ENCODE measurements at regions not wholly inside any gene's neighbourhood (a gene's known extent, or its start where the extent isn't known, plus 50 kb on each side); places are given as distances from the start of the nearest gene placed in this dataset.
"Not testable (repeated sequence)": the region's sequence is repeated elsewhere in the genome, so short reads cannot be mapped to it uniquely, and the experiment has no call there.

GRCh38 chr13:100764937-100765336, 90.3 kb upstream of the TMTC4 start:
- H3K4me1 Mint-ChIP-seq, result no peaks in the 10 kb centered on the region
- H3K79me2 ChIP-seq (ENCODE audit: insufficient read depth, low read length), result no peaks in the 10 kb centered on the region
- H3K23me2 ChIP-seq (ENCODE audit: insufficient read length, low read depth, low read length, poor library complexity, severe bottlenecking), result no peaks in the 10 kb centered on the region
- no peak for TF ChIP-seq CTCF (conservative IDR thresholded peaks at IDR 0.05)
- H3K14ac ChIP-seq (ENCODE audit: insufficient read depth, low read length), result no peak overlapping the region
- no peak overlapping the region for H2BK120ac ChIP-seq (ENCODE audit: low read depth, low read length, poor library complexity, severe bottlenecking)
- H3K79me1 ChIP-seq (ENCODE audit: insufficient read depth, low read depth, low read length, poor library complexity, severe bottlenecking), result no peaks in the 10 kb centered on the region
- H2AFZ ChIP-seq (ENCODE audit: low read length), result no peak overlapping the region
- H3K27ac Mint-ChIP-seq, result no peak overlapping the region
- no peak overlapping the region for H2BK5ac ChIP-seq (ENCODE audit: insufficient read length, low read length)
- H3K27me3 ChIP-seq (ENCODE audit: insufficient read depth, low read length), result no peaks in the 10 kb centered on the region
- H3K4ac ChIP-seq (ENCODE audit: low read depth, low read length), result no peak overlapping the region
- H4K5ac ChIP-seq (ENCODE audit: insufficient read length, low read depth, low read length), result no peak overlapping the region
- no peak overlapping the region for H2AK5ac ChIP-seq (ENCODE audit: insufficient read length, low read length)
- H2BK15ac ChIP-seq (ENCODE audit: low read depth, low read length), result no peak overlapping the region
- no peak overlapping the region for H3K56ac ChIP-seq (ENCODE audit: insufficient read length, low read depth, low read length)
- no peak overlapping the region for H3K27ac ChIP-seq (ENCODE audit: insufficient read length, low read depth, low read length)
- no peaks in the 10 kb centered on the region for H3K4me1 ChIP-seq (ENCODE audit: insufficient read depth, low read length)
- DNase-seq, result no peak
- peaks cover 3 to 4% of the 10 kb centered on the region in 2 experiments; a peak in 4 of 5 replicates for H3K9me3 Mint-ChIP-seq
- no peak overlapping the region for H3K9ac ChIP-seq (ENCODE audit: extremely low read depth, insufficient read length, low read length)
- no peaks in the 10 kb centered on the region for H3K9me3 ChIP-seq (ENCODE audit: control insufficient read depth, low read depth, low read length)
- no peak overlapping the region for H2BK12ac ChIP-seq (ENCODE audit: insufficient read length, low read depth, low read length)
- H3K4me3 Mint-ChIP-seq, result no peak overlapping the region
- H3K4me2 ChIP-seq (ENCODE audit: insufficient read depth, insufficient read length, low read length), result no peak overlapping the region
- H3K27me3 Mint-ChIP-seq (ENCODE audit: low read depth), result no peaks in the 10 kb centered on the region
- no peak overlapping the region for H3K23ac ChIP-seq (ENCODE audit: insufficient read length, low read depth, low read length)
- no peak overlapping the region for H3K18ac ChIP-seq (ENCODE audit: insufficient read length, low read depth, low read length)
- H2BK20ac ChIP-seq (ENCODE audit: low read depth, low read length, poor library complexity, severe bottlenecking), result no peak overlapping the region
- H4K8ac ChIP-seq (replicated peaks; ENCODE audit: insufficient read length, low read depth, low read length), result no peak overlapping the region
- no peak overlapping the region for H3T11ph ChIP-seq (ENCODE audit: low read length)
- whole genome bisulfite sequencing (ENCODE audit: extremely low coverage, insufficient read length, low lambda C conversion rate), result no CpG with 5 or more reads among the region's 9 CpGs
- H4K20me1 ChIP-seq (ENCODE audit: control insufficient read depth, insufficient read depth, insufficient read length), result no peaks in the 10 kb centered on the region
- no peak overlapping the region for H4K91ac ChIP-seq (ENCODE audit: insufficient read length, low read depth, low read length)
- peaks cover 1 to 5% (median 2%) of the 10 kb centered on the region in 3 experiments; a peak in 5 of 7 replicates for H3K36me3 Mint-ChIP-seq (ENCODE audit: insufficient read depth in 1 of 3, low read depth in 3 of 3)

GRCh38 chr13:100762126-100762525, 87.5 kb upstream of the TMTC4 start:
- H4K5ac ChIP-seq (ENCODE audit: insufficient read length, low read depth, low read length); H3K23ac ChIP-seq (ENCODE audit: insufficient read length, low read depth, low read length); H3K4ac ChIP-seq (ENCODE audit: low read depth, low read length); H2BK120ac ChIP-seq (ENCODE audit: low read depth, low read length, poor library complexity, severe bottlenecking); H3K9ac ChIP-seq (ENCODE audit: extremely low read depth, insufficient read length, low read length); H3K36me3 Mint-ChIP-seq (ENCODE audit: insufficient read depth in 1 of 3, low read depth in 3 of 3); H2AFZ ChIP-seq (ENCODE audit: low read length); H2BK15ac ChIP-seq (ENCODE audit: low read depth, low read length); H3K56ac ChIP-seq (ENCODE audit: insufficient read length, low read depth, low read length); H3K9me3 ChIP-seq (ENCODE audit: control insufficient read depth, low read depth, low read length); H3K4me1 ChIP-seq (ENCODE audit: insufficient read depth, low read length); H4K8ac ChIP-seq (replicated peaks; ENCODE audit: insufficient read length, low read depth, low read length); H3K4me1 Mint-ChIP-seq; H3K79me1 ChIP-seq (ENCODE audit: insufficient read depth, low read depth, low read length, poor library complexity, severe bottlenecking); H3K27me3 ChIP-seq (ENCODE audit: insufficient read depth, low read length); H2BK20ac ChIP-seq (ENCODE audit: low read depth, low read length, poor library complexity, severe bottlenecking); H3K4me2 ChIP-seq (ENCODE audit: insufficient read depth, insufficient read length, low read length); H3K79me2 ChIP-seq (ENCODE audit: insufficient read depth, low read length); H3K27ac Mint-ChIP-seq; H3K18ac ChIP-seq (ENCODE audit: insufficient read length, low read depth, low read length); H2BK5ac ChIP-seq (ENCODE audit: insufficient read length, low read length); H3K27ac ChIP-seq (ENCODE audit: insufficient read length, low read depth, low read length); H2AK5ac ChIP-seq (ENCODE audit: insufficient read length, low read length); H3K23me2 ChIP-seq (ENCODE audit: insufficient read length, low read depth, low read length, poor library complexity, severe bottlenecking); H2BK12ac ChIP-seq (ENCODE audit: insufficient read length, low read depth, low read length); DNase-seq; H3K14ac ChIP-seq (ENCODE audit: insufficient read depth, low read length); H3K27me3 Mint-ChIP-seq (ENCODE audit: low read depth); H4K20me1 ChIP-seq (ENCODE audit: control insufficient read depth, insufficient read depth, insufficient read length); H3K4me3 Mint-ChIP-seq; H3K9me3 Mint-ChIP-seq; H3T11ph ChIP-seq (ENCODE audit: low read length); H4K91ac ChIP-seq (ENCODE audit: insufficient read length, low read depth, low read length): not testable (repeated sequence)
- no CpG with 5 or more reads among the region's 22 CpGs for WGBS (ENCODE audit: extremely low coverage, insufficient read length, low lambda C conversion rate)

Data from H9 (cell line).